ENCODE measurements at regions not wholly inside any gene's neighbourhood (a gene's known extent, or its start where the extent isn't known, plus 50 kb on each side); places are given as distances from the start of the nearest gene placed in this dataset.

DNA sequence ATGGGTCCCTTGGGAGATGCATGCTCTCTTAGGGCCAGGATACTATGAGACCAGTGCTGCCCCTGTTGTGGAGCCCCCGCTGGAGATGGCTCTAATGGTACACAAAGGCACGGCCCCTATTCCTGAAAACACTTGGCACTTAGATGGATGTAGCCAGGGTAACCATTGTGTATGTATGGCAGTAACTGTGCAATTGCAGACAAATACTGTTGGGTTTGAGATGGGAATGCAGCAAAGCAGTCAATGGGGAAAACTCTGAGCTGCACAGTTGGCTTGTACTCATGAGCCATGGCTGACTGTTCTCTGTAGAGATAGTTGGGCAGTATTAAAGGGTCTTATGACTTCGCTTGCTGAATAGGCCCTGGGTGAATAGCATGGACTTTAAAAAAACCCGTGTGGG is 67.9 kb upstream of the NPAP1 start:
- Histone ChIP-seq H3K4me2 (ENCODE audit: control insufficient read depth, insufficient read depth) (no peak overlapping the region), H3K4me3 (no peak overlapping the region), H3K27me3 (replicated peaks in 1 of 2; ENCODE audit: control insufficient read depth in 2 of 2, insufficient read depth in 2 of 2, low read length in 1 of 2) (no peaks in the 10 kb centered on the region), H3K4me1 (ENCODE audit: control insufficient read depth, insufficient read depth, low read length) (no peaks in the 10 kb centered on the region), H3K9me3 (replicated peaks; ENCODE audit: control insufficient read depth, insufficient read depth, low read length) (no peaks in the 10 kb centered on the region), H3K9ac (ENCODE audit: control insufficient read depth, insufficient read depth, low read length) (no peak overlapping the region), H3K79me2 (ENCODE audit: control insufficient read depth, insufficient read depth, low read length) (no peaks in the 10 kb centered on the region), H3K36me3 (ENCODE audit: control insufficient read depth in 2 of 2, insufficient read depth in 2 of 2, low read length in 1 of 2) (no peaks in the 10 kb centered on the region), H3K27ac (ENCODE audit: control insufficient read depth, insufficient read depth) (no peak overlapping the region), H4K20me1 (ENCODE audit: control insufficient read depth, insufficient read depth) (no peaks in the 10 kb centered on the region), H2AFZ (ENCODE audit: control insufficient read depth, low read depth, low read length) (no peak overlapping the region)
- BruUV-seq (replicated peaks), result no TSS peak
- no peak for FAIRE-seq
- intact Hi-C loops (cut with micrococcal nuclease; ENCODE audit: unreplicated experiment) (no loop called here), in situ Hi-C loops (cut with MboI) (no loop called here)
- DNase-seq (ENCODE audit: low read depth, low spot score), result no peak
- ATAC-seq, result no peak
- TF ChIP-seq BCLAF1 (IDR thresholded peaks at IDR 0.05) (no peak), GATAD2B (conservative IDR thresholded peaks at IDR 0.05; ENCODE audit: low read depth) (no peak), BACH1 (IDR thresholded peaks at IDR 0.05; ENCODE audit: borderline replicate concordance) (no peak), SMC3 (IDR thresholded peaks at IDR 0.05; ENCODE audit: borderline replicate concordance, low read length) (no peak), FOS (IDR thresholded peaks at IDR 0.05; ENCODE audit: borderline replicate concordance, extremely low read depth, insufficient read length) (no peak), BMI1 (IDR thresholded peaks at IDR 0.05; ENCODE audit: borderline replicate concordance) (no peak), SMARCA5 (IDR thresholded peaks at IDR 0.05) (no peak), LARP7 (IDR thresholded peaks at IDR 0.05) (no peak), RAD21 (IDR thresholded peaks at IDR 0.05; ENCODE audit: insufficient read depth, low read depth, low read length) (no peak), POLR2AphosphoS2 (IDR thresholded peaks at IDR 0.05; ENCODE audit: low read depth, low read length) (no peak), PBX3 (IDR thresholded peaks at IDR 0.05; ENCODE audit: insufficient replicate concordance, low read depth, low read length) (no peak), TCF3 (IDR thresholded peaks at IDR 0.05; ENCODE audit: borderline replicate concordance, insufficient read depth, low read depth, low read length) (no peak), NBN (IDR thresholded peaks at IDR 0.05) (no peak), PAX8 (IDR thresholded peaks at IDR 0.05) (no peak)
- WGBS (ENCODE audit: insufficient coverage, insufficient replicate concordance, low lambda C conversion rate, missing lambda C conversion rate), result 1% methylated on average over 4 of the region's 4 CpGs
- ChIA-PET CTCF (no interaction called here), SMC1A (ENCODE audit: uncharacterized antibody, unreplicated experiment) (no interaction called here), POLR2A (no interaction called here), RAD21 (ENCODE audit: unreplicated experiment) (no interaction called here)

Measured in GM12878 (cell line).